Sigmoid colon (tissue), 6 donors: ENCODE measurements at regions not wholly inside any gene's neighbourhood (a gene's known extent, or its start where the extent isn't known, plus 50 kb on each side); places are given as distances from the start of the nearest gene placed in this dataset.

Experiments
- DNase-seq: peaks from one replicate; pipeline ENCODE4 v3.0.0-alpha.2; 2019
- H3K27ac ChIP-seq, 4 donors: fragments of 200-600 bp; sonication (generic); one replicate each; pipeline ENCODE4 v1.5.1; 2016 to 2019; ENCODE audit warnings: mild to moderate bottlenecking in 1 of 4
- H3K27me3 ChIP-seq, 3 donors: fragments of 200-600 bp; sonication (generic); one replicate each; pipeline ENCODE4 v1.5.1; 2019; ENCODE audit warnings: mild to moderate bottlenecking in 1 of 3
- H3K36me3 ChIP-seq, 4 donors: fragments of 200-600 bp; sonication (generic); one replicate each; pipeline ENCODE4 v1.5.1; 2016 to 2019
- H3K4me1 ChIP-seq, 4 donors: fragments of 200-600 bp; sonication (generic); one replicate each; pipeline ENCODE4 v1.5.1; 2017 to 2019
- H3K4me3 ChIP-seq, 4 donors: fragments of 200-600 bp; sonication (generic); one replicate each; pipeline ENCODE4 v1.5.1; 2017 to 2019; ENCODE audit warnings: mild to moderate bottlenecking in 2 of 4, moderate library complexity in 1 of 4
- H3K9me3 ChIP-seq, 4 donors: fragments of 200-600 bp in 3 of 4; sonication (generic) in 3 of 4; one replicate each; pipeline versions ENCODE4 v1.5.1 to v1.6.1; 2013 to 2019
- EP300 ChIP-seq, 4 donors: sonication (generic); formaldehyde crosslinking; IDR thresholded peaks; one replicate each; pipeline ENCODE4 v1.6.1; 2017; ENCODE audit warnings: antibody characterized with exemption in 4 of 4
- POLR2A ChIP-seq, 2 donors: fragments of 450-650 bp; IDR thresholded peaks; one replicate each; pipeline ENCODE4 v1.6.1; 2016; ENCODE audit warnings: antibody characterized with exemption in 2 of 2, mild to moderate bottlenecking in 2 of 2, moderate library complexity in 2 of 2
- POLR2AphosphoS5 ChIP-seq, 4 donors: sonication (generic); formaldehyde crosslinking; IDR thresholded peaks; one replicate each; pipeline ENCODE4 v1.6.1; 2017; ENCODE audit warnings: antibody characterized with exemption in 4 of 4
- WGBS, 2 donors: extraction: QIAGEN DNeasy Blood & Tissue Kit; methylation state at CpG; one replicate each; pipeline ENCODE4 v1.1.7; 2013; 5-methylcytosine and 5-hydroxymethylcytosine counted together
- intact Hi-C: fragments of 100-400 bp; cut with DNase I; formaldehyde crosslinking; loops from one replicate; pipeline ENCODE4 v1.15.1; 2023
- TF ChIP-seq, protein P1 (sequence below), 4 experiments: fragments of 450-650 bp in 3 of 4; fragments of 200-600 bp in 1 of 4; IDR thresholded peaks; one replicate each; pipeline ENCODE4 v1.5.1; 2016 to 2019; ENCODE audit warnings: antibody characterized with exemption in 4 of 4, mild to moderate bottlenecking in 3 of 4, moderate library complexity in 2 of 4
- donor health status: healthy with polysubstance abuse.
- donor health status: healthy.

GRCh38 chrX:42846741-42847140 lies 68.8 kb upstream of the PPP1R2C start:
- WGBS, 2 donors = 94 to 97% methylated on average over 1 of the region's 1 CpG
- intact Hi-C loops = no loop called here
- TF ChIP-seq POLR2A (IDR thresholded peaks at IDR 0.05) (no peak), POLR2AphosphoS5 (IDR thresholded peaks at IDR 0.05) (no peak), EP300 (IDR thresholded peaks at IDR 0.05) (no peak)
- TF ChIP-seq, protein P1, sequence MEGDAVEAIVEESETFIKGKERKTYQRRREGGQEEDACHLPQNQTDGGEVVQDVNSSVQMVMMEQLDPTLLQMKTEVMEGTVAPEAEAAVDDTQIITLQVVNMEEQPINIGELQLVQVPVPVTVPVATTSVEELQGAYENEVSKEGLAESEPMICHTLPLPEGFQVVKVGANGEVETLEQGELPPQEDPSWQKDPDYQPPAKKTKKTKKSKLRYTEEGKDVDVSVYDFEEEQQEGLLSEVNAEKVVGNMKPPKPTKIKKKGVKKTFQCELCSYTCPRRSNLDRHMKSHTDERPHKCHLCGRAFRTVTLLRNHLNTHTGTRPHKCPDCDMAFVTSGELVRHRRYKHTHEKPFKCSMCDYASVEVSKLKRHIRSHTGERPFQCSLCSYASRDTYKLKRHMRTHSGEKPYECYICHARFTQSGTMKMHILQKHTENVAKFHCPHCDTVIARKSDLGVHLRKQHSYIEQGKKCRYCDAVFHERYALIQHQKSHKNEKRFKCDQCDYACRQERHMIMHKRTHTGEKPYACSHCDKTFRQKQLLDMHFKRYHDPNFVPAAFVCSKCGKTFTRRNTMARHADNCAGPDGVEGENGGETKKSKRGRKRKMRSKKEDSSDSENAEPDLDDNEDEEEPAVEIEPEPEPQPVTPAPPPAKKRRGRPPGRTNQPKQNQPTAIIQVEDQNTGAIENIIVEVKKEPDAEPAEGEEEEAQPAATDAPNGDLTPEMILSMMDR (IDR thresholded peaks at IDR 0.05) = no peak
- H3K4me3 ChIP-seq = no peak overlapping the region
- no peaks in the 10 kb centered on the region for H3K9me3 ChIP-seq
- no peaks in the 10 kb centered on the region for H3K36me3 ChIP-seq
- no peak for DNase-seq
- H3K27ac ChIP-seq = no peak overlapping the region
- H3K4me1 ChIP-seq = no peaks in the 10 kb centered on the region
- no peaks in the 10 kb centered on the region for H3K27me3 ChIP-seq

- H3K36me3 ChIP-seq = no peaks in the 10 kb centered on the region
- H3K9me3 ChIP-seq = no peaks in the 10 kb centered on the region
- intact Hi-C loops = no loop called here
- no peaks in the 10 kb centered on the region for H3K27me3 ChIP-seq
- 74 to 89% methylated on average over 2 of the region's 2 CpGs for WGBS, 2 donors
- H3K4me3 ChIP-seq = no peak overlapping the region
- no peak overlapping the region for H3K27ac ChIP-seq
- no peak for DNase-seq
- TF ChIP-seq POLR2A (IDR thresholded peaks at IDR 0.05) (no peak), POLR2AphosphoS5 (IDR thresholded peaks at IDR 0.05) (no peak), EP300 (IDR thresholded peaks at IDR 0.05) (no peak)
- TF ChIP-seq, protein P1 (IDR thresholded peaks at IDR 0.05) = no peak
- H3K4me1 ChIP-seq = no peaks in the 10 kb centered on the region
These were observed 77.3 kb upstream of the PPP1R2C start for GRCh38 chrX:42855259-42855658.

DNA sequence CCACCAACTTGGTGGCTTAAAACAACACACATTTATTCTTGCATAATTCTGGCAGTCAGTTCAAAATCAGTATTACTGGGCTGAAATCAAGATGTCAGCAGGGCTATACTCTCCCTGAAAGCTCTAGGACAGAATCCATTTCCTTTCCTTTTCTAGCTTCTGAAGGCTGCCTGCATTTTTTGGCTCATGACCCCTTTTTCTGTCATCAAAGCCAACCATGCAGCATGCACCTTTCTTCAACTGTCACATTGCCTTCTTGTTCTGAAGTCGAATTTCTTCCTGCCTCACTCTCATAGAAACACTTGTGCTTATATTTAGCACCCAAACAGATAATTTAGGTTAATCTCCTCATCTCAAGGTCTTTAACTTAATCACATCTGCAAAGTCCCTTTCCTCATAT lies 79.8 kb upstream of the PPP1R2C start:
- intact Hi-C loops = no loop called here
- Histone ChIP-seq H3K27me3 (no peaks in the 10 kb centered on the region), H3K4me1 (no peaks in the 10 kb centered on the region), H3K36me3 (no peaks in the 10 kb centered on the region), H3K4me3 (no peak overlapping the region), H3K9me3 (no peaks in the 10 kb centered on the region), H3K27ac (no peak overlapping the region)
- TF ChIP-seq, protein P1 (IDR thresholded peaks at IDR 0.05) = no peak
- TF ChIP-seq EP300 (IDR thresholded peaks at IDR 0.05) = no peak
- TF ChIP-seq POLR2AphosphoS5 (IDR thresholded peaks at IDR 0.05) = no peak
- no peak for TF ChIP-seq POLR2A (IDR thresholded peaks at IDR 0.05)
- DNase-seq = no peak
- 63 to 79% methylated on average over 1 of the region's 1 CpG for WGBS, 2 donors

DNA sequence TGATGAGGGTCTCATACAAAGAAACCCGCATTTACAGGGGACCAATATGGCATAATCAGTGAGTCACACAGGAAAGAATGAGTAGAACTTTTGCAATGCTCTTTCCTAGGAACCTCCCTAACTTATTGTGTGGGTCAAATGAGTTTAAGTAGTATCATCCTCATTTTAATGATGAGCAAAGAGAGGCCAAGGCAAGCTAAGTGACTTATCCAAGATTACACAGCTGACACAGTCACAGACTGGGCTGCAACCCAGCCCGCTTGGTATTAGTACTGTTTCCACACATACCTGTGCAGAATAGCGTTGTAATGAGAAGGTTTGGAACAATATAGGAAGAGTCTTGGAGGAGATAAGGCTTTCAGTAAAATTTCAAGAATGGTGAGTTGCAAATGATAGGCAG lies 91.0 kb upstream of the PPP1R2C start:
- no peak for TF ChIP-seq POLR2A (IDR thresholded peaks at IDR 0.05)
- TF ChIP-seq EP300 (IDR thresholded peaks at IDR 0.05) = no peak
- no peak for TF ChIP-seq POLR2AphosphoS5 (IDR thresholded peaks at IDR 0.05)
- TF ChIP-seq, protein P1 (IDR thresholded peaks at IDR 0.05) = no peak
- Histone ChIP-seq H3K4me3 (no peak overlapping the region), H3K9me3 (no peaks in the 10 kb centered on the region), H3K4me1 (no peaks in the 10 kb centered on the region), H3K36me3 (no peaks in the 10 kb centered on the region), H3K27ac (no peak overlapping the region), H3K27me3 (no peaks in the 10 kb centered on the region)
- DNase-seq = no peak
- 92 to 94% methylated on average over 3 of the region's 3 CpGs for WGBS, 2 donors
- intact Hi-C loops = no loop called here
